ENCODE measurements at regions not wholly inside any gene's neighbourhood (a gene's known extent, or its start where the extent isn't known, plus 50 kb on each side); places are given as distances from the start of the nearest gene placed in this dataset.

DNA sequence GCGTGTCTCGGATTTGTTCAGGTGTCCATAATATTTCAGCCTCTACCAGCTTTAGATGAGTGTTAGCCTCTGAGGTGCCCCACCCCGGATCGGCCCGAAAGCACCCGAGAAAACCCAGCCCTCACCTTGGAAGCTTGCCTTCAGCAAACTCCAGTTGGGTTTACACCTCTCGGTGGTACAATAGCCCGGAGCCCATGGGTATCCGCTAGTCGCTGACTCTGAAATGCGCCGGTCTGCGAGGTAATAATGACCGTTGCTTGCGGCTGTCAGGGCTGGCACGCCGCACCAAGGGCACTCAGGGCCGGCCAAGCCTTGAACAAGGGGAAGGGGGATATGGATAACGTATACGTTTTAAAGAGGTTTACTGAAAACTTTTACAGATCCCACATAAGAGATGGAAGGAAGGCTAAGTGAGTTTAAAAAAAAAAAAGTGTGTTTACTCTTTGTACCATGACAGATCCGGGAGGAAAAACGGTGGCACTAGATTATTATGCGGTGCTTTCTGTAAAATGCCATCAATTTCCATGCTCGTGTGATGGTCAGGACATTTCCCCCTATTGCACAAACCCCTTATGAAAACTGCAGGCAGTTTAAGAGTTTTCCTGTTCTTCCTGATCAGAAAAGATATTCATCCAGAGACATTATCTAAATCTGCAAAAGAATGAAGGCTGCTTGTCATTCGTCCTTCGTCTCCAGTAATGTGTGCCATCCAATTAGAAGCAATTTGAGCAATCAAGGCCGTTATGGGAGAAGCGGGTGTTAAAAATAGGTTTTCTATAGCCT is 124.2 kb downstream of the TMEM161B start:
- peak; percentile 23 for DNase-seq (ENCODE audit: low read depth, low spot score)

DNA sequence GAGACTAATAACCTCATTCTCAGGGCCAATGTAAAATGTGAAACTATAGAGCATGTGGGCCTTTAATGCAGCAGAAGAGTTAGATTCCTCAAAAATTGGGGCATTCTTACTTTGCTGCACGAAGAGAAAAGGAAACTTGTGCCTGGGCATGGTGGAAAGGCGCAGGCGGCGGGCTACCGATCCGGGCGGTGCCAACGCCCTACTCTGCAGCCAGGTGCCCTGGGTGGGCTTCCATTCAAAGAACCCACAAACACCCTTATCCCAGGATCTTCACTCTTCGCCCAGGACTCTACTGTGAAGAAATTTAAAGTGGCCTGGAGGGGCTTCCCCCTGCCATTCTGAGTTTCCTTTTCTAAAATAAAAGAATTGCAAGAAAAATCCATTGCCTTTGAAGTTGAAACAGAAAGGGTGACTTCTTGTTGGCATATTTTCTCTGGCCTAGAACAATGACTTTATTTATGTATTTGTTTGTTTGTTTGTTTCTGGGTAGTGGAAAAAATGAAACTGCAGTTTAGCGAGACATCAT is 124.9 kb downstream of the TMEM161B start:
- DNase-seq (ENCODE audit: low read depth, low spot score): no peak

DNA sequence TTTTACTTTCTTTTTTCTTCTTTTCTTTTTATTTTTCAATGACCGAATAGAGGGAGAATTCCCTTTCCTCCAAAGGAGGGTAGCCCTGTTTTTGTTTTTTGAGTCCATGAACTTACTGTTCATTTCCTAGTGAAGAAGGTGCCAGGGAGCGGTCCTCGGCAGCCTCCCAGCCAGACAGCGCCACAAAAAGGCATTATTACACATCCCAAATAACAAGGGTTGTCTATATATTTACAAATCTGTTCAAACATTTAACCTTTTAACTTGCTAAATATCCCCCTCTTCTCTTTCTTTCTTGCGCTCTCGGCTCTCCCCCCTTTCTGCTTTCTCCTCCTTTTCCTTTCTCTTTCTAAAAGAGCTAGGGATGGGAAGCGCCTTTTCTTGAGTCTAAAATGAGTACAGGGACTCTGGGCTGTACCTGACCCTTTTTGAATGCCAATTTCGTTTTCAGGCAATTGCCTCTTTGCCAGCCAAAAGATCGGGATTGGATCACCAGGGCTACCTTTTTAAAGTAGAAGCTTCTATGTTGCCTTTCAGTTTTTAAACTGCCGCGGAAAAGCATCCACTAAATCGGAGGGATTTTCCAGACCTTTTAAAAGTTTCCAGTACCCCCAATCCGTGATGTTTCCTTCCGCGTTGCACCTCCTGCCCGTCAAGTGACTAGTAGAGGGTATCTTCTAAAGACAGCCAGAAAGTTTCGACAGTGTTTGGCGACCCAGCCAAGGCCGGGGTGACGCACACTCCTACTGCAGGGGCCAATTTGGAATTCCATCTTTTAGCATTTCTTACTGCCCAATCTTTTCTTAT is 125.6 kb downstream of the TMEM161B start:
- DNase-seq (ENCODE audit: low read depth, low spot score): peak; percentile 26

DNA sequence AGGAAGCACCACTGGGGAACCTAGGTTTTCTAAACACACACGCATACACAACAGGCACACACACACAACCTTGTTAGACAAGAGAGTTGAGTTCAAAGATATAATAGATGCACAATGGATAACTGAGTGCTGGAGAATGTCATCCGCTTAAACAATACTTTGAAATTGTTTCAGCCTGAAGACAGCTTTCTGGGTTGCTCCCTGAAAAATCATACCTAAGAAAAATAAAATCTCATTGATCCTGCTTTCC is 126.1 kb downstream of the TMEM161B start:
- DNase-seq (ENCODE audit: low read depth, low spot score): peak; percentile 4

DNA sequence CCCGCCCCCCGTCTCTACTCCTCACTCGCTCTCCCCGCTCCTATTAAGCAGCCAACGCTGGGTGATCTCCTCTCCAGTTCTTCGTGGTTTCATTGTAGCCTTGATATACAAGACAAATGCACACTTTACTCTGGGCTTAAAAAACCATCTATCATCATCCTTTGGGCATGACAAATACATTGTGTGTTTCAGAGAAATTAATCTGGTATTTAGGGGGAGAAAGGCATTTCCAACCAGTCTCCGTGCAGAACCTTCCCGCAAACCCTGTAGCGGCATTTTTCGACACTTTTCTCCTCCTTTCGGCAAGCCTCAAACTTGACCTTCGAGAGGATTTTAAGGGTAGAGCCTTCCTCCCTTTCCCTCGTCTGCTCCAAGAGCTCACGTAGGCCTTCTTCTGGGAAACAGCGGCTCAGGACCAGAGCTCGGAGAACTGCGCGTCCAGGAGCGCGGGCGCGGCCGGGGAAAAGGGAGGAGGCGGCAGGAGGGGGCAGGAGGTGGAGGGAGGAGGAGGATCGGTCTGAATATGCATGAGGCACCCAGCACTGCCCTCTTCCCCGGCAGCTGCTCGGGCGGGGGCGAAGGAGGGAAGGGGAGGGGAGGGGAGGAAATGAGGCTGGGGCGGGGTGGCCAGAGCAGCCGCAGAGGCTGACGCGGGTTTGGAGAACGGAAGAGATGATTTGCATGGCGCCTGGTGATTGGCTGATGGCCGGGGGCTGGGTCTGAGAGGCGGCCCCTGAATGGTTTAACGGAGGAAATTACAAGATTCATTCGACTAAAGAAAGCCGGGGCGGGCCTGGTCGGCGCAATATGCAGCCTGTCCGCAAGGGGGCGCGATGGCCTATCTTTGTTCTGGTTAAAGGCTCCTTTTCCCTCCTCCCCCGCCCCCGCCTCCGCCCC is 127.5 kb downstream of the TMEM161B start:
- peak; percentile 100 for DNase-seq (ENCODE audit: low read depth, low spot score)

DNA sequence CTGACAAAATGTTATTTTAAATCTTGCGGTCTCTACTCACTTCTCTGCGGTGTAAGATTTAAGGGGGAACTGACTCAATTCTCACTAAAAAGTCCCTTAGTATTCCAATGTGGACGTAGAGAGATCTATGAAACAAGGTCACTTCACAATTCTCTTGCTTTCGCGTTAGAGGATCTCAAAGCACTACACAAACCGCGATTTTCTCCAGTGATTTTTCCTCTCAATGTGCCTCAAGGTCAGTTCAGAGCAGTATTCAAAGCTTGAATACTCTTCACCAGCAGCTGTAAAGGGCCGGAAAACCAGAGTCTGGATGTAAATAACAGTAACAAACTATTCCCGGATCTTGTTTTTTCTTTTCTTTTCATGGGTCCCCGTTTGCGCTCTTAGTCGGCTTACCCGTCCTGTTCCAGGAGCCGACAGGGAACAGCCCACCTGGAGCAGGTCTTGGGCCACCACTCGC is 128.2 kb downstream of the TMEM161B start:
- DNase-seq (ENCODE audit: low read depth, low spot score): no peak

DNA sequence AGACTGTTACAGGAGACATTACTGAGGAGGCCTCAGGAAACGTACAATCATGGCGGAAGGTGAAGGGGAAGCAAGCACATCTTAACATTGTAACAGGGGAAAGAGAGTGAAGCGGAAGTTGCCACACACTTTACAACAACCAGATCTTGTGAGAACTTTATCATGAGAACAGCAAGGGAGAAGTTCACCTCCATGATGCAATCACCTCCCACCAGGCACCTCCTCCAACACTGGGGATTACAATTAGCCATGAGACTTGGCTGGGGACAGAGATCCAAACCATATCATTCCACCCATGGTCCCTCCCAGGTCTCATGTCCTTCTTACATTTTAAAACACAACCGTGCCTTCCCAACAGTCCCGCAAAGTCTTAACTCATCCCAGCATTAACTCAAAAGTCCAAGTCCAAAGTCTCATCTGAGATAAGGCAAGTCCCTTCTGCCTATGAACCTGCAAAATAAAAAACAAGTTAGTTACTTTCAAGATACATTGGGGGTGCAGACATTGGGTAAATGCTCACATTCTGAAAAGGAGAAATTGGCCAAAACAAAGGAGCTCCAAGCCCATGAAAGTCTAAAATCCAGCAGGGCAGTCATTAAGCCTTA is 138.3 kb downstream of the TMEM161B start:
- DNase-seq (ENCODE audit: low read depth, low spot score): no peak

DNA sequence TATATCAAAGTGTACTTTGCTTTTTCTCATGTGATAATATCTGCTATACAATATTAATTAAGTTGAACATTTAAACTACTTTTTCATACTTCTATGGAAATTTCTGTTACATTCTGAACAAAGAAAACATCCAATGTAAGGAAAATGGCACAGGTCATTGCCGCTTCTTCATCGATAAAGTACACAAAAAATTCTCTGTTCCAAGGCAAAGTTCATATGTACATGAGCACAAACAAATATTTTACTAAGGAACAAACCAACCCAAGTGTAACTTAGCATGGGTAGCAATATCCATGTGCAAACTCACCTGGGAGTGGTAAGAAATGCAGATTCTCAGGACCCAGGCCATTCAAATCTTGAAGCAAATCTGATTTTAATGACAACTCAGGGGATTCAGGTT is 139.8 kb downstream of the TMEM161B start:
- DNase-seq (ENCODE audit: low read depth, low spot score): no peak

DNA sequence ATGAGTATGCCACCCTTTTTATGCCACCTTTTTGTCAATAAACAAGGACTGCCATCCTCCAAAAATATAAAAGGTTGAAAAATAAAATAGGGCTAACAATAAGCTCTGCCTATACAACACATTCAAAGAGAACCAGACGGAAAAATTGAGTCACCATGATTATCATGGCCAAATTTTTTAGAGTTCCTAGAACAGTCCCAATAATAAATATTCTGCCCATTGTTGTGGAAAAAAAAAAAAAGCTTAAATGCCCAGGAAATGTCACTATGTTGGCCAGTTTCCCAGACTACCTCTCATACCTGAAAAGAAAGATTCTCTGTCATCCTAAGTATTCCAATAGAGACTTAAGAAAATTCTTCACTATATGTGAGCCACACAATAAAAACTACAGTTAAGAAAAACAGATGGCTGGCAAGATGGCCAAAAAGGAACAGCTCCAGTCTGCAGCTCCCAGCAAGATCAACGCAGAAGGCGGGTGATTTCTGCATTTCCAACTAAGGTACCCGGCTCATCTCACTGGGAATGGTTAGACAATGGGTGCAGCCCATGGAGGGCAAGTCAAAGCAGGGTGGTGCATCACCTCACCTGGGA is 149.0 kb downstream of the TMEM161B start:
- DNase-seq (ENCODE audit: low read depth, low spot score): no peak

DNA sequence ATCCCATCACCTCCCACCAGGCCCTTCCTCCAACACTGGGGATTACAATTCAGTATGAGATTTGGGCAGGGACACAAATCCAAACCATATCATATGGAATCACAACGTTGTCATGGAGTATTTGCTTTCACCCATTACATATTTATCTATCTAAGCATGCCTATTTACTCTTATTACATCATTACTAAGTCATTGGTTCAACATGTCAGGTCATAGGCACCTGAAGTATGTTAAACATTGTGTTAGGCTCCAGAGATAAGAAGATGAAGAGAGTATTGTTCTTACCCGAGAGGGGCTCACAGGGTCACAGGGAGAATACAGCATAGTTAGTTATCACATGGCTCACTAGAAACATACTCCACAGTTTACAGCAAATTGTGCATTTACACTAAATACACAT is 150.5 kb downstream of the TMEM161B start:
- DNase-seq (ENCODE audit: low read depth, low spot score): no peak

DNA sequence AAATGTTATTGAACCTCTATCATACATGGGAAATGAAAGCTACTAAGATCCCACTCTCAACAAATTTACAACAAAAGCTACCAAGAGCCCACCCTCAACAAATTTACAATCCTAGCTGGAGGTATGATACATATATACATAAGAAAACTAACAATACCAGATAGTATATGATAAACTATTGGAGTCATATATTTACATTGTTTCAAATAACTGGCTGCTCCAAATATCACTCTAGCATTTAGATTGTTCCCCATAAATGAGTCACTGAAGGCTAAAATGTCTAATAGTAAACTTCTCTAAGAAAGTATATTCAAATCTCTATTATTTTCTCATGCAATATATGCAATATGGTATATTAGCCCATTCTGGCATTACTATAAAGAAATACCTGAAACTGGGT is 151.1 kb downstream of the TMEM161B start:
- DNase-seq (ENCODE audit: low read depth, low spot score): no peak

DNA sequence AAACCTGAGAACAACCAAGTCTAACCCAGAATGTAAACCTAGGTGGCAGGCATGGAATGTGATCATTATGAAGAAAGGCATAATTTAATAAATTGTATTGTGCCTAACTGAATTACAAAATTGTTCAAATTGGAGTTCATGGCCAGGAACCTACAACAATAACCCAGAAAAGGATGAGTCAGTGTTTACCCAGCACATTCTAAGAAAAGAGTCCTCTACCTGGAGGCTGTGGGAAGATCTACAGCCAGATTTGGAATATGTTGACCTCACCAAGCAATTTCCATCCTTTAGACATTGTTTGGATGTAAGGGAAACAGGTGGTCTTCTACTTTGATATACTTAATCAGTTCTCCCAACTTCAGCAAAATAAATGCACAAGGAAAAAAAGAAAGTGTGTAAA is 152.2 kb downstream of the TMEM161B start:
- DNase-seq (ENCODE audit: low read depth, low spot score): no peak

DNA sequence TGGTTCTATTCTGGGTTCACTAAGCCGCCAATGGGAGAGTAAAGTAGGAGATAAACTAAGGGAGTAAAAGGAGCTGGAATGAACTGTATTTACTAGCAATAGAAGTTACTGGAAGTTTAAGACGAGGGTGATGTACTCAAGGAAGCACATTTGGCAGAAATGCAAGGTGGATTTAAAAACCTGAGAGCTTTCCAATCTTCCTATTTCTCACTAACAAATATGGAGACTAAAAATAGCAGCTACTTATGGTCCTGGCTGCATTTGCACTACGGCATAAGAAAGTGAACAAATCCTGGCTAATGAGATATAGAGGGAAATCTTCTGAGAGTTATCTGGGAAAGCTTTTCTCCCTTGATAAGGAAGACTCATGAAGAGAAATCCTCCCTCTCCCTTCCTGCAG is 153.4 kb downstream of the TMEM161B start:
- no peak for DNase-seq (ENCODE audit: low read depth, low spot score)

DNA sequence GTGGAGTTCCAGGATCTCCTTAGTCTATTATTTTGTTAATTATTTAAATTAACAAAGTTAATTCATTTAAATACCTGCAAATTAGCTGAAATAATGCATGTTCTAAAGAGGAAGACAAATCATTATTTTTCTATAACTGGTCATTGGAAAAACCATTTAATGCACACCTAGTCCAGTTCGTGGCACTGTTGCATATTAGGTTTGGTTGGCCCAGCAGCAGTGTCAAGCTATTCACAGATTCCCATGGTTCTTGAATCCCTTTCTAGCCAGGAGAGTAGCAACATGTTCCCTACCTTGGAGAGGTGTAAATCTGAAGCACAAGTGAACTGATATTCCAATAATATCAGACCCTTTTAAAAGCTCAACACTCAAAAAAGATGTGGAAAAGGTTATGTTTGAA is 155.2 kb downstream of the TMEM161B start:
- DNase-seq (ENCODE audit: low read depth, low spot score): no peak

DNA sequence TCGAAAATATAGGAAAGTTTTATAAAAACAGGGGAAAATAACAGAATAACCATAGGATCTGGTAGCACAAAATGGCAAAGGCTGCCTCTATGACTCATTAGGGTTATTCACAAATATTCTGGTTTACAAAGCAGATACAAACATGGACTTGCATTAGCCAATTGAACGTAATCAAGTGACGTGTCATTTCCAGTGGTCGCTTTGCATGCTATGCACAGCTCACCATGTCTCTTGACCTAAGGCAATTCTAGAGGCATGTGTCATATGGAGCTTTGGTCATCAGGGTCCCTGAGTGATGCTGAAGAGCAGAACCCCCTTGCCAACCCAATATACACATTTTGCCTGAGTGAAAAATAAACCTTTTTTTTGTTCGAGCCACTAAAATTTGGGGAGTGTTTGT is 158.8 kb downstream of the TMEM161B start:
- DNase-seq (ENCODE audit: low read depth, low spot score): no peak

DNA sequence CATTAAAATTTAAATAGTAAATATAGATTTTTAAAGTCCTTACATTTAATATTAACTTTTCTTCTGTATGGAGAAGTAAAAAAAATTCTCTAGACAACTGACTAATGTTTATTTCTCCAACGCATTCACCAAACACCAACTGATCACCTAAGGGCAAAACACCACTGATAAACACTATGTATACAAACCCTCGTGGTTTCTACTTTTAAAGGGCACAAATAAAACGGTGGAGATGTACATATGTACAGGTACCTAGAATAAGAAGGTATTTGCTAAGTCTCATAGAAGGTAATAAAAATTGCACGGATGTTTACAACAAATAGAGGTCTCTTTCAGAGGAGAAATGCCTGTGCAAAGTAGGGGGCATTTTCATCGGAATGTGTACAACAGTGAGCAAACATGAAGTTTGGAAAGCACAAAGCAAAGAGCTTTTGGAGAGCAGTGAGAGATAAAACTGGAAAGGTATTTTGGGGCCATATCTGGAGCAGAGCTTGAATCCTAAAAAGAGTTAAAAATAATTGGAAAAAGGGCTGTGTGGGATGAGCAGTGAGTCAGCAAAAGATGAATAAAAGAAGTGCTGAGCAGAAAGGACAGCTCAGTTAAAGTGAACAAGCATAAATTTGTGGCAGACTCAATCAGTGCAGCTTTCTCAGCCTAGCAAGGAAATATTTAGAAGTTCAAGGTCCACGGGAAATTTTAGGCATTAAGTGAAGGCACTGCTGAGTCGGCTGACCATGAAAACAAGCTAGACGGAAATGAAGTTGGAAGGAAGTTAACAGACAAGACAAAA is 160.0 kb downstream of the TMEM161B start:
- DNase-seq (ENCODE audit: low read depth, low spot score): no peak

DNA sequence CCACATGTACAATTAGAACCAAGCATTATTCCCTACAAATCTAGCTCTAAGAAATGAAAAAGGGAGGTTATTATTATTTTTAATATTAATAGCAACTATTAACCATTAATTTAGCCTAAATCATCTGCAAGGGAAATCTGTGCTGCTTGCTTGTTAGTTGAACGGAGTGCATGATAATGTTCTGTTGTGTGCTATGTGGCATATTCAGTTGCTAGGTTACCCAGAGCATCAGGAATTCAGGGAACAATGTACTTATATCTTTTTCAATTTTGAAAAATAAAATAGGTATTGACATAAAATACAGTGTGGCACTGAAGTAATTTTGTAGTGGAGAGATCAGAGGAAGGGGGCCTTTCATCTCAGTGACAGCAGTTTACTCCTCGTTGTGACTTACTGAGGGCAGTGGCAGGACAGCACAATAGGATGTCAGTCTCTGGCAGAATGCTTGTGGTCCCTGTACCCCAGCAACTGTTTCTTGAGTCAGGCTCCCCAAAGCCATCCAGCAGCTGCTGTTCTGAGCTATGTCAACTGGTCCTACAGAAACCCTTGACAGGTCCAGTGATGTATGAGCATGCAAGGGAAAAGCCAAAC is 173.6 kb downstream of the TMEM161B start:
- no peak for DNase-seq (ENCODE audit: low read depth, low spot score)

DNA sequence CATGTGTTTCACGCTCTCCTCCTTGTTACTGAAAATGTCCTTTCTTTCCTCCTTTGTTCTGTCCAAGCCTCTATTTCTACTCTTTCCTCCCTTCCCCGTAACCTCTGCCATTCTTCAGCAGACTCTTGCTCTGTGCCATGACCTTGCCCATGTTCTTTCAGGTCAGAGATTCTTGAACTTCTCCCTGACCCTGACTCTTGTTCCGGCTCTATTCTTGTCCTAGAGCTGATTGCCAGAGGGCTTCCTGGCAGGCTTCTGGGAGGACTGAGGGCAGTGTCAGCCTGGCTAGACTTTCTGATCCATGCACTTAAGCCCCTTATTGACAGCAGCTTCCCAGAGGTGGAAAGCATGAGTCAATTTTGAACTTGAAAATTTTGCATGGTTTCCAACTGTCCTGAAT is 174.2 kb downstream of the TMEM161B start:
- DNase-seq (ENCODE audit: low read depth, low spot score): peak; percentile 26

DNA sequence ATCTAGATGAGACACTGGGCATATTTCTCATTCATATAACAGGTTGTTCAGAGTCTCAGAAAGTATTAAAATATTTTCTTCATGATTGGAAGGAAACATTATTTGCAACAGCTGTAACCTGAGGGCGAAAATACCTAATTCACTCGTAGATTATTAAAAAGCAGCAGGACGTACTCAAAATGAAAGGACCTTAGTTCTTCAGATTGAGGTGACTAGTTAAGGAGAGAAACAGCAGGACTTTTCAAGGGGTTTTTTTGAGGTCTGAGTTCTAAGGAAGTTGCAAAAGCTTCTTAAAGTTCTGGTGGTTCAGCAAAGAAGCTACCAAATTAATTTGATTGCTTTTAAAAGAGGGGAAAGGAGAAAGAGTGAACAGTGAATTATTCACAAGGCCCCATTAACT is 174.9 kb downstream of the TMEM161B start:
- DNase-seq (ENCODE audit: low read depth, low spot score): no peak
